ENCODE measurements at regions not wholly inside any gene's neighbourhood (a gene's known extent, or its start where the extent isn't known, plus 50 kb on each side); places are given as distances from the start of the nearest gene placed in this dataset.

DNA sequence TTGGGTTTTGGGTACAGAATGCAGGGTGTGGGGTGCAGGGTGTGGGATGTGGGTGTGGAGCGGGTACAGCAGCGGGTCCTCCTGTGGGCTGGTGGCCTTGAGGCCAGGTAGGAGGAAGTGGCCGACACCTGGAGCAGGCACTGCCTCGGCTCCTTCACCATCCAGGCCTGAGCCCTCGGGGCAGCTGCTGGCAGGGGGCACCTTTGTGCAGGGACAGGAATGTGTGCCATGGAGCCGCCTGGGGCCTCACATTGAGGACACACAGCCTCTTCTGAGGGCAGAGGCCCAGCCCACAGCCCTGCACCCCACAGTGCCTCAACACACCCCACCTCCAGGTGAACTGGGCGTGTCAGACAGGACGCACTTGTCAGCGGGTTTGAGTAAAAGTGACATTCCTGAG, 984.0 kb downstream of the BRD1 start:
- Histone ChIP-seq H3K4me2 (no peak overlapping the region), H3K4me1 (ENCODE audit: insufficient read depth) (no peaks in the 10 kb centered on the region), H3K4me3 (no peak overlapping the region), H3K79me2 (replicated peaks; ENCODE audit: insufficient read depth) (no peaks in the 10 kb centered on the region), H3K9me2 (ENCODE audit: insufficient read depth) (no peaks in the 10 kb centered on the region), H4K20me1 (replicated peaks; ENCODE audit: insufficient read depth) (no peaks in the 10 kb centered on the region), H3F3A (replicated peaks; ENCODE audit: low read depth) (no peaks in the 10 kb centered on the region), H3K36me3 (ENCODE audit: insufficient read depth) (no peaks in the 10 kb centered on the region), H3K27me3 (ENCODE audit: insufficient read depth) (no peaks in the 10 kb centered on the region), H2AFZ (no peak overlapping the region), H3K27ac (ENCODE audit: low read depth) (no peak overlapping the region)
- Mint-ChIP-seq H3K27me3 (ENCODE audit: insufficient read depth, low read depth, poor library complexity) (peaks cover 15% of the 10 kb centered on the region), H3K4me1 (peaks cover 4% of the 10 kb centered on the region; the same call in 1 of the 3 replicates), H3K9me3 (no peaks in the 10 kb centered on the region), H3K4me3 (no peak overlapping the region), H3K36me3 (ENCODE audit: low read depth) (no peaks in the 10 kb centered on the region), H3K27ac (no peak overlapping the region)
- TF ChIP-seq NANOG (IDR thresholded peaks at IDR 0.05; ENCODE audit: borderline replicate concordance) (no peak), STAT1 (IDR thresholded peaks at IDR 0.05; ENCODE audit: unreplicated experiment) (no peak), REST (IDR thresholded peaks at IDR 0.05; ENCODE audit: unreplicated experiment) (no peak), JUNB (IDR thresholded peaks at IDR 0.05; ENCODE audit: unreplicated experiment) (no peak), ZNF462 (CRISPR knock-in tag; IDR thresholded peaks at IDR 0.05) (no peak), CTCF (conservative IDR thresholded peaks at IDR 0.05; ENCODE audit: low read depth in 2 of 2) (no peak), EZH2phosphoT487 (IDR thresholded peaks at IDR 0.05; ENCODE audit: unreplicated experiment) (no peak), POLR2AphosphoS5 (IDR thresholded peaks at IDR 0.05; ENCODE audit: low read depth) (no peak), EZH2 (IDR thresholded peaks at IDR 0.05; ENCODE audit: low read depth, unreplicated experiment) (no peak), CREB1 (CRISPR knock-in tag; IDR thresholded peaks at IDR 0.05; ENCODE audit: low read depth) (no peak), ZNF114 (CRISPR knock-in tag; IDR thresholded peaks at IDR 0.05) (no peak), ZNF331 (CRISPR knock-in tag; IDR thresholded peaks at IDR 0.05; ENCODE audit: low read depth) (no peak)
- TF ChIP-seq, protein P1, sequence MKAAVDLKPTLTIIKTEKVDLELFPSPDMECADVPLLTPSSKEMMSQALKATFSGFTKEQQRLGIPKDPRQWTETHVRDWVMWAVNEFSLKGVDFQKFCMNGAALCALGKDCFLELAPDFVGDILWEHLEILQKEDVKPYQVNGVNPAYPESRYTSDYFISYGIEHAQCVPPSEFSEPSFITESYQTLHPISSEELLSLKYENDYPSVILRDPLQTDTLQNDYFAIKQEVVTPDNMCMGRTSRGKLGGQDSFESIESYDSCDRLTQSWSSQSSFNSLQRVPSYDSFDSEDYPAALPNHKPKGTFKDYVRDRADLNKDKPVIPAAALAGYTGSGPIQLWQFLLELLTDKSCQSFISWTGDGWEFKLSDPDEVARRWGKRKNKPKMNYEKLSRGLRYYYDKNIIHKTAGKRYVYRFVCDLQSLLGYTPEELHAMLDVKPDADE (IDR thresholded peaks at IDR 0.05): no peak
- ATAC-seq (peak; percentile 21; the same call in 1 of the 3 replicates), DNase-seq (ENCODE audit: low spot score) (no peak)

Data from GM23338 (cell line).